Prostate gland (tissue), 2 donors: ENCODE measurements at regions not wholly inside any gene's neighbourhood (a gene's known extent, or its start where the extent isn't known, plus 50 kb on each side); places are given as distances from the start of the nearest gene placed in this dataset.

Experiments
- CTCF ChIP-seq, 4 experiments: fragments of 200-600 bp in 2 of 4; fragments of 450-650 bp in 2 of 4; sonication (generic) in 2 of 4; IDR thresholded peaks; 1 replicate in 3 of 4; 2 replicates in 1 of 4; pipeline ENCODE4 v1.5.1; 2016 to 2019; ENCODE audit warnings: antibody characterized with exemption in 4 of 4, mild to moderate bottlenecking in 2 of 4, moderate library complexity in 2 of 4
- POLR2A ChIP-seq: fragments of 450-650 bp; IDR thresholded peaks from one replicate; pipeline ENCODE4 v1.6.1; 2016; ENCODE audit warnings: antibody characterized with exemption, mild to moderate bottlenecking
- POLR2AphosphoS5 ChIP-seq: sonication (generic); formaldehyde crosslinking; IDR thresholded peaks from one replicate; pipeline ENCODE4 v1.6.1; 2017; ENCODE audit warnings: antibody characterized with exemption

GRCh38 chr19:28074773-28075172 is 1138.2 kb downstream of the UQCRFS1 start:
- TF ChIP-seq CTCF (IDR thresholded peaks at IDR 0.05) (no peak), POLR2A (no peak), POLR2AphosphoS5 (no peak)
